ENCODE measurements at regions not wholly inside any gene's neighbourhood (a gene's known extent, or its start where the extent isn't known, plus 50 kb on each side); places are given as distances from the start of the nearest gene placed in this dataset.

DNA sequence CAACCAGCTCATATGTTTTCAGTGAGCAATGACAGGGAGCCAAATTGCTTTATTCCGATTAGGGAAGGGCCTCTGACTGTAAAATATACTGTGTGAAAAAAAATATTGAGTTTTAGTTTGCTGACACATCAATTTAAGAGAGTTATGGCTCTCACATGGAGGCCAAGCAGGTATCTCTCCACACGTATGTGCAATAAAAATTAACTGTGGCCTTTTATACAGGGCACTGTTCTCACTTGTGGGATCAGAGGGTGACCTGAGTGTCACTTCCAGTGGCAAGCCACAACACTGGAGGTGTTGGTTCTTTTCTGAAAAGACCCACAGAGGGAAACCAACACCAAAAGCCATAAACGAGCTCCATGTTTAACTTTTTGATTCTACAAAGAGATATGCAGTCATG lies 462.8 kb downstream of the MID1IP1 start:
- Histone ChIP-seq H3K9me3 (ENCODE audit: control insufficient read depth in 4 of 4, low read length in 3 of 4) (peaks cover 0 to 2% (median 0%) of the 10 kb centered on the region in 4 donors), H3K27ac (ENCODE audit: low read depth in 1 of 2, low read length in 2 of 2) (no peak overlapping the region), H3K36me3 (ENCODE audit: control insufficient read depth in 4 of 4, insufficient read depth in 3 of 4, low read depth in 1 of 4, low read length in 3 of 4) (no peaks in the 10 kb centered on the region), H3K4me3 (ENCODE audit: low read depth in 1 of 3, low read length in 3 of 3) (no peak overlapping the region), H3K4me1 (ENCODE audit: control insufficient read depth in 4 of 4, insufficient read depth in 4 of 4, low read length in 3 of 4) (no peaks in the 10 kb centered on the region), H3K27me3 (ENCODE audit: control insufficient read depth in 4 of 4, insufficient read depth in 4 of 4, low read length in 3 of 4) (no peaks in the 10 kb centered on the region), H3K9ac (ENCODE audit: low read depth in 1 of 2, low read length in 2 of 2) (no peak overlapping the region)
- no peak for DNase-seq (ENCODE audit: low spot score)
- WGBS = 76% methylated on average over 3 of the region's 3 CpGs
- TF ChIP-seq HNF4G (IDR thresholded peaks at IDR 0.05) = no peak
- TF ChIP-seq NR2F2 (IDR thresholded peaks at IDR 0.05) = no peak
- no peak for TF ChIP-seq FOXA2 (IDR thresholded peaks at IDR 0.05)

GRCh38 chrX:39267176-39267575 lies 465.9 kb downstream of the MID1IP1 start:
- no peak overlapping the region for H3K4me3 ChIP-seq (ENCODE audit: low read depth in 1 of 3, low read length in 3 of 3)
- no peaks in the 10 kb centered on the region for H3K27me3 ChIP-seq (ENCODE audit: control insufficient read depth in 4 of 4, insufficient read depth in 4 of 4, low read length in 3 of 4)
- H3K36me3 ChIP-seq (ENCODE audit: control insufficient read depth in 4 of 4, insufficient read depth in 3 of 4, low read depth in 1 of 4, low read length in 3 of 4) = no peaks in the 10 kb centered on the region
- WGBS = 93% methylated on average over 2 of the region's 2 CpGs
- H3K9ac ChIP-seq (ENCODE audit: low read depth in 1 of 2, low read length in 2 of 2) = no peak overlapping the region
- no peak for DNase-seq (ENCODE audit: low spot score)
- H3K4me1 ChIP-seq (ENCODE audit: control insufficient read depth in 4 of 4, insufficient read depth in 4 of 4, low read length in 3 of 4) = no peaks in the 10 kb centered on the region
- TF ChIP-seq, protein P1, sequence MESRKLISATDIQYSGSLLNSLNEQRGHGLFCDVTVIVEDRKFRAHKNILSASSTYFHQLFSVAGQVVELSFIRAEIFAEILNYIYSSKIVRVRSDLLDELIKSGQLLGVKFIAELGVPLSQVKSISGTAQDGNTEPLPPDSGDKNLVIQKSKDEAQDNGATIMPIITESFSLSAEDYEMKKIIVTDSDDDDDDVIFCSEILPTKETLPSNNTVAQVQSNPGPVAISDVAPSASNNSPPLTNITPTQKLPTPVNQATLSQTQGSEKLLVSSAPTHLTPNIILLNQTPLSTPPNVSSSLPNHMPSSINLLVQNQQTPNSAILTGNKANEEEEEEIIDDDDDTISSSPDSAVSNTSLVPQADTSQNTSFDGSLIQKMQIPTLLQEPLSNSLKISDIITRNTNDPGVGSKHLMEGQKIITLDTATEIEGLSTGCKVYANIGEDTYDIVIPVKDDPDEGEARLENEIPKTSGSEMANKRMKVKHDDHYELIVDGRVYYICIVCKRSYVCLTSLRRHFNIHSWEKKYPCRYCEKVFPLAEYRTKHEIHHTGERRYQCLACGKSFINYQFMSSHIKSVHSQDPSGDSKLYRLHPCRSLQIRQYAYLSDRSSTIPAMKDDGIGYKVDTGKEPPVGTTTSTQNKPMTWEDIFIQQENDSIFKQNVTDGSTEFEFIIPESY (IDR thresholded peaks at IDR 0.05) = no peak
- TF ChIP-seq CTCF (IDR thresholded peaks at IDR 0.05; ENCODE audit: low read depth, low read length, missing input control) (no peak), TAF1 (conservative IDR thresholded peaks at IDR 0.05) (no peak), RAD21 (IDR thresholded peaks at IDR 0.05) (no peak), HNF4A (conservative IDR thresholded peaks at IDR 0.05) (no peak), JUND (IDR thresholded peaks at IDR 0.05) (no peak), HNF4G (IDR thresholded peaks at IDR 0.05) (no peak), FOXA1 (IDR thresholded peaks at IDR 0.05) (no peak), REST (IDR thresholded peaks at IDR 0.05) (no peak), NR2F2 (IDR thresholded peaks at IDR 0.05) (no peak), YY1 (IDR thresholded peaks at IDR 0.05) (no peak), EGR1 (IDR thresholded peaks at IDR 0.05; ENCODE audit: low read depth in 2 of 2) (no peak), RXRA (IDR thresholded peaks at IDR 0.05) (no peak), GABPA (IDR thresholded peaks at IDR 0.05 in 1 of 2, conservative IDR thresholded peaks at IDR 0.05 in 1 of 2) (no peak), ATF3 (IDR thresholded peaks at IDR 0.05) (no peak), FOXA2 (IDR thresholded peaks at IDR 0.05) (no peak), MAX (IDR thresholded peaks at IDR 0.05) (no peak)
- no peak overlapping the region for H3K27ac ChIP-seq (ENCODE audit: low read depth in 1 of 2, low read length in 2 of 2)
- H3K9me3 ChIP-seq (ENCODE audit: control insufficient read depth in 4 of 4, low read length in 3 of 4) = peaks cover 0 to 2% (median 0%) of the 10 kb centered on the region in 4 donors
